Activated CD4-positive, alpha-beta memory T cell treated with anti-CD3 and anti-CD28 coated beads for 36 hours (primary cell): ENCODE measurements at regions not wholly inside any gene's neighbourhood (a gene's known extent, or its start where the extent isn't known, plus 50 kb on each side); places are given as distances from the start of the nearest gene placed in this dataset.

Experiments used
- CTCF ChIA-PET: fragments of 350-600 bp; sonication (Branson Sonifier 250); formaldehyde crosslinking; loops from one replicate; lab custom pipeline; 2021; ENCODE audit warnings: antibody characterized with exemption, inconsistent platforms; lab: Charles Lee
- POLR2A ChIA-PET: fragments of 350-600 bp; sonication (Branson Sonifier 250); formaldehyde crosslinking; loops from one replicate; lab custom pipeline; 2021; ENCODE audit warnings: antibody characterized with exemption; lab: Charles Lee
- DNase-seq: peaks from one replicate; pipeline ENCODE4 v3.0.0-alpha.2; 2020
- H3K27ac Mint-ChIP-seq: one replicate; pipeline ENCODE4 v1.8.0; 2021; ENCODE audit warnings: mixed read lengths
- H3K27me3 Mint-ChIP-seq: one replicate; pipeline ENCODE4 v1.8.0; 2021; ENCODE audit warnings: mixed read lengths
- H3K36me3 Mint-ChIP-seq: one replicate; pipeline ENCODE4 v1.8.0; 2021; ENCODE audit warnings: mixed read lengths
- H3K4me1 Mint-ChIP-seq: one replicate; pipeline ENCODE4 v1.8.0; 2021; ENCODE audit warnings: low read depth, mixed read lengths
- H3K4me3 Mint-ChIP-seq: one replicate; pipeline ENCODE4 v1.8.0; 2021; ENCODE audit warnings: mild to moderate bottlenecking, mixed read lengths
- H3K9me3 Mint-ChIP-seq: one replicate; pipeline ENCODE4 v1.8.0; 2021; ENCODE audit warnings: mixed read lengths
- intact Hi-C: fragments of 100-400 bp; cut with micrococcal nuclease; formaldehyde crosslinking; loops from one replicate; pipeline ENCODE4 v1.15.1; 2023

DNA sequence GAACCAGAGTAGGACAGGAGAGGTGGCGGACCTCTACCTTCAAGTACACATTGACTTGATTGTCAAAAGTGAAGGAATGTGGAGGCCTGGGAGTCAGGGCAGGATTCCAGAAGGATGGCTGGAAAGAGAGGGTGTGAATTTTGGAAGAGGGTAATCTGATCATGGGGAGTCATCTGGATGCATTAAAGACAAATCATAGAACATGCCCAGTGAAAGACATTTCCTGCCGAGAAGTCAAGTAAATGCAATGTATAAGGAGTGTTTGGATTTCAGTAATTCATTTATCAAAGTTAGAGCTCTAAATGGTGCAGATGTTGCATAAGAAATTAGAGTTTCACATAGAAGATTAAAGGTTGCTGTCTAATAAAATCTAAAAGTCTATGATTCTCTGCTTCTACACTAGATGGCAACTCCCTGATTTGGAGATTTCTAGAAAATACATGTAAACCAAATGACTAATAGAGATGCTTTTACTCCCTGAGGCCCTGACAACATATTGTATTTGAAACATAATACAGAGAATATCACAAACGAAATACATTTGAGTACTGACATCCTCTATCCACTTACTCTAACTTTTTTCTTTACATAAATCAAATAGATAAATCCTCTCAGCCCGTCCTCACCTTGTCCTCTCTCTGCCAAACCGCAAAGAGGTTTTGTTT is 91.3 kb downstream of the KCNA5 start:
- H3K4me3 Mint-ChIP-seq = no peak overlapping the region
- intact Hi-C loops = no loop called here
- peaks cover 29% of the 10 kb centered on the region for H3K27me3 Mint-ChIP-seq
- CTCF ChIA-PET = interaction anchor here (0.5 kb wide), 1 partner anchor 143 kb away, joined by 3 read pairs; no protein-coding TSS in a partner anchor
- no peaks in the 10 kb centered on the region for H3K36me3 Mint-ChIP-seq
- POLR2A ChIA-PET = no interaction called here
- no peaks in the 10 kb centered on the region for H3K9me3 Mint-ChIP-seq
- no peak for DNase-seq
- no peaks in the 10 kb centered on the region for H3K4me1 Mint-ChIP-seq
- H3K27ac Mint-ChIP-seq = no peak overlapping the region

DNA sequence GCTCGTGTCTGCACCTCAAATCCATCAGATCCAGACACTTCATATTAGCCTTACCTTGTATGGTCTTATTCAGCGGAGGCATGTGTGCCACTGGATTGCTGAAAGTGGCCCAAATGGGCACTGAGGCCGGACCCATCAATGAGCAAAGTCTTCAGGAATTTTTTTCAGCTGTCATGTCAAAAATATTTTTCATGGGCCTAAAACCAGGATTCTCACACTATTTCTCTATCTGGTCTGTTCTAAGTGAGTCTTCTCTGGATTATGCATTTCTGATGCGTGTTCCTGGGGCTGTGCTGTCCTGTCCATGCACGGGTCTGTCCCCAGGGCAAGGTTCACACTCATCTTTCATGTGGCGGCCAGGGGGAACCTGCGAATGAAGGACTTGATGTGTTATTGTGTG is 94.6 kb downstream of the KCNA5 start:
- ChIA-PET POLR2A (no interaction called here), CTCF (no interaction called here)
- Mint-ChIP-seq H3K9me3 (no peaks in the 10 kb centered on the region), H3K4me3 (no peak overlapping the region), H3K27ac (no peak overlapping the region), H3K4me1 (no peaks in the 10 kb centered on the region), H3K27me3 (peaks cover 22% of the 10 kb centered on the region), H3K36me3 (no peaks in the 10 kb centered on the region)
- intact Hi-C loops = no loop called here
- no peak for DNase-seq

DNA sequence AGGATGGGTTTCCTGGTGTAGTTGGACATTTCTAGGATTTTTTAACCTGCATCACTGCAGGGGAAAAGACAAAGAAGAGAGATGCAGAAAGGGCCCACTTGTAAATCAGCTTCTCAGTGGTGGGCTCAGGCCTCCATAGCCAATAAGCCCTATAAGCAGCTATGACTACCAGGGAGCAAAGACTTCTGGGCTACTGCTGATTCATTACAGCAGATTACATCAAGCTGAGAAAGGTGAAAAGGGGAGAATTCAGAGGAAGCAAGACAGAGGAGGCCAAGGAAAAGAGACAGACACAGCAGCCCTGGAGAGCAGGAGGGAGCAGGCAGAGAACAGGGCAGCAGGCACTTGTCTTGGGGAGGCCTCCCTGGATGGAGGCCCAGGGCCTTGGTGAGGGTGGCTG is 95.2 kb downstream of the KCNA5 start:
- Mint-ChIP-seq H3K4me1 (no peaks in the 10 kb centered on the region), H3K4me3 (no peak overlapping the region), H3K36me3 (no peaks in the 10 kb centered on the region), H3K27me3 (peaks cover 22% of the 10 kb centered on the region), H3K9me3 (no peaks in the 10 kb centered on the region), H3K27ac (no peak overlapping the region)
- POLR2A ChIA-PET = no interaction called here
- no peak for DNase-seq
- CTCF ChIA-PET = no interaction called here
- intact Hi-C loops = no loop called here

DNA sequence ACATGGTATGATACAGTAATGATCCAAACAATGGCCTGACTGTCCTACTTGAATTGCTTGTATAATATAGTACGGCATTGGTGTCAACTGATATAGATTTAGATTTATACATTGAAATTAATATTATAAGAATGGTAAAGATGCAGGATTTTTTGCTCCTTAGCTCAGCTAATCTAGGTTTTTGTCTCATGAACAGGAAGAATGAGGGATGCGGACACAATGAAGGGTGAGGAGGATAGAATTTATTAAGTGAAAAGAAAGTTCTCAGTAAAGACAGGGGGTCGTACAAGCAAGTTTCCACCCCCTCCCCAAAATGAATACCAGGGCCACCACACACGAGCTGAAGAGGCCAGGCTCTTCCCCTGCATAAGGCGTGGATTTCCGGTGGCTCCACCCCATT is 96.1 kb downstream of the KCNA5 start:
- intact Hi-C loops = no loop called here

DNA sequence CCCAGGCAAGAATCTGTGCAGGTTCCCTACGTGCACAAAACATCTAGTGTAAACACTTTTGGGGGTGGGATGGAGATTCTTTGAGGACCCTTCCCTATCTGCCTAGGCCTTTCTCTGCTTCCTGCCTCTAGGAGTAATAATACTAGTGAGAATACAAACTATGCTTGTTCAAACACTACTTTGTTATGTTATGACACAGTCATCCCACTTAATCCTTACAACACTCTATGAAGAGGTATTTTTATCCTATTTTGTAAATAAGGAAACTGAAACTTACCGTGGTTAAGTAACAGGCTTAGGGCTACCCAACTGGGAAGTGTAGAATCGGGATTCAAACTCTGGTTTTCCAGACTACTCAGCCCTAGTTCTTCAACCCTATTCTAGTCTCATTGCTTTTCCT is 96.5 kb downstream of the KCNA5 start:
- Mint-ChIP-seq H3K4me3 (no peak overlapping the region), H3K27me3 (peaks cover 15% of the 10 kb centered on the region)
- intact Hi-C loops = no loop called here

More for the DNA sequence above, 96.1 kb downstream of the KCNA5 start:
- Mint-ChIP-seq H3K9me3 (no peaks in the 10 kb centered on the region), H3K27me3 (peaks cover 17% of the 10 kb centered on the region), H3K4me1 (no peaks in the 10 kb centered on the region), H3K27ac (no peak overlapping the region), H3K36me3 (no peaks in the 10 kb centered on the region), H3K4me3 (no peak overlapping the region)
- no peak for DNase-seq
- ChIA-PET POLR2A (no interaction called here), CTCF (no interaction called here)

DNA sequence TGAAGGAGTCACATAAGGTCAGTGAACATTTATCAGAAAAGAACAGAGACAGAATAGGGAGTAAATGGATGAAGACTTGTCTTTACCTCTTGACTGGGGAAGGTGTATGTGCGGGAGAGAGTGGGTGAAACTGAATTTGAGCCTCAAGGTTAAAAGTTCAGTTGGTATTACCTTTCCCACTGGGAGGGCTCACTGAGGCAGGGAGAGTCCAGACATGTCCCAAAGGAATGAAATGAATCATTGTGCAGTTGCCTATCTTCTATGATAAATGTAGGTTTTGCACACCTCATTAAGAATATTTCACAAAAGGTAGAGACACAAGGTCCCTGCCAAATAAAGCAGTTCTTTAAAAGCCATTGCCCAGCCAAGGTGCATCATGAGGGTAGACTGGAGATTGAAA is 105.2 kb downstream of the KCNA5 start:
- POLR2A ChIA-PET = no interaction called here
- Mint-ChIP-seq H3K27ac (no peak overlapping the region), H3K4me1 (no peaks in the 10 kb centered on the region), H3K4me3 (no peak overlapping the region), H3K27me3 (peaks cover 12% of the 10 kb centered on the region), H3K36me3 (no peaks in the 10 kb centered on the region), H3K9me3 (no peaks in the 10 kb centered on the region)
- no peak for DNase-seq
- intact Hi-C loops = no loop called here
- CTCF ChIA-PET = no interaction called here

More for the DNA sequence above, 96.5 kb downstream of the KCNA5 start:
- ChIA-PET POLR2A (no interaction called here), CTCF (no interaction called here)
- H3K9me3 Mint-ChIP-seq = no peaks in the 10 kb centered on the region
- H3K27ac Mint-ChIP-seq = no peak overlapping the region
- H3K36me3 Mint-ChIP-seq = no peaks in the 10 kb centered on the region
- no peaks in the 10 kb centered on the region for H3K4me1 Mint-ChIP-seq
- DNase-seq = no peak

DNA sequence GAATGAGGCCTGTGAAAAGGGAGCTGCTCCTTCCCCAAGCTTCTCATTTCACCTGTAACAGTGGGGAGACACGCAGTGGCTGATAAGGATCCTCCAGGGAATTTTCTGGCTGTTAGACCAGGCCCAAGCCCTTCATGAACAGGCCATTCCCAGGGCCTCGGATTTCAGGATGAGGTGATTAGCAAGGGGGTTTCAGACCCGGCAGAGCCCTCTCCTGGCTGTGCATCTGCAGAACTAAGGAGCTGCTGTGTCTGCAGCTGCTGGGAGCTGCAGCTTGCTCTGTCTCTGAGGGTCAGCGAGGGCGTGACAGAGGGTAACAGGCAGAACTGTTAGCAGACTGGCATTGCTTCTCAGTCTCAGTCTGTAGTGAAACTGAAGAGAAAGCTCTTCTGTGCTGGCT is 110.4 kb downstream of the KCNA5 start:
- no peak overlapping the region for H3K4me3 Mint-ChIP-seq
- DNase-seq = no peak
- no peaks in the 10 kb centered on the region for H3K9me3 Mint-ChIP-seq
- intact Hi-C loops = no loop called here
- POLR2A ChIA-PET = no interaction called here
- peaks cover 8% of the 10 kb centered on the region for H3K27me3 Mint-ChIP-seq
- no peaks in the 10 kb centered on the region for H3K36me3 Mint-ChIP-seq
- CTCF ChIA-PET = no interaction called here
- no peak overlapping the region for H3K27ac Mint-ChIP-seq
- no peaks in the 10 kb centered on the region for H3K4me1 Mint-ChIP-seq

DNA sequence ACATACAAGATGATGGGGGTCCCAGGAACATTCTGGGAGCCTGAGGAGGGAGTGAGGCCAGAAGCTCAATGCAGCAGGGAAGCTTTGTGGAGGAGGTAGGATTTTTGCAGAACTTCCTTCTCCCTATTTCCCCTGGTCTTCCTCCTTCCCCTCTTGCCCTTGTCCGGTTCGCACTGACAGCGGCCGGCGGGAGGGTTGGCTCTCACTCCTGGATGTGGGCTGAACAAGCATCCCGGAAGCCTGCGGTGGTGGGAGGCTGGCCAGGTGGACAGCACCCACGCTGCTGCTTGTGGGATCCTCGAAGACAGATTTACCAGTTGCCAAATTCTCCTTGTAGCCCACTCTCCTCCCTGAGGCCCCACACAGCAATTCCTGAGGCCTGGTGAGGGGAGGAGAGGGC is 112.2 kb downstream of the KCNA5 start:
- DNase-seq = no peak

DNA sequence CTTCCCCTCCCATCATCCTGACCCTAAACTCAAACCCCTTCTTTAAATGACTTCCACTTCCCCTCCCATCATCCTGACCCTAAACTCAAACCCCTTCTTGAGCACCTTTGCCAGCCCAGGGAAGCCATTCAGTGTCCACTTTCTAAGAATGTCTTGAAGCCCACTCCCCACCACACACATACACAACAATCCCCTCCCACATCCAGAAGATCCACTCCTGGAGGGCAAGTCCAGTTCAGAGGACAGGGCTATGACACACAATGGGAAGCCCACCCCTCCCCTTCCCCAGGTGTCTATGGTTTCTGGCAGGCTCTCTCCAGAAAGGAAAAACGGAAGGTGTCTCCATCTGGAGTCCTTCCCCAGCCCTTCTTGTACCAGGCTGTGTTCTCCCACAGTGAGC is 117.1 kb downstream of the KCNA5 start:
- DNase-seq = no peak
- ChIA-PET CTCF (no interaction called here), POLR2A (no interaction called here)
- H3K36me3 Mint-ChIP-seq = no peaks in the 10 kb centered on the region
- no peak overlapping the region for H3K27ac Mint-ChIP-seq
- intact Hi-C loops = no loop called here
- H3K27me3 Mint-ChIP-seq = peaks cover 5% of the 10 kb centered on the region
- no peaks in the 10 kb centered on the region for H3K9me3 Mint-ChIP-seq
- no peak overlapping the region for H3K4me3 Mint-ChIP-seq
- H3K4me1 Mint-ChIP-seq = no peaks in the 10 kb centered on the region

More for the DNA sequence above, 112.2 kb downstream of the KCNA5 start:
- POLR2A ChIA-PET = no interaction called here
- Mint-ChIP-seq H3K27me3 (peaks cover 6% of the 10 kb centered on the region), H3K9me3 (no peaks in the 10 kb centered on the region), H3K27ac (no peak overlapping the region), H3K4me3 (no peak overlapping the region), H3K4me1 (no peaks in the 10 kb centered on the region), H3K36me3 (no peaks in the 10 kb centered on the region)
- intact Hi-C loops = no loop called here
- CTCF ChIA-PET = no interaction called here

DNA sequence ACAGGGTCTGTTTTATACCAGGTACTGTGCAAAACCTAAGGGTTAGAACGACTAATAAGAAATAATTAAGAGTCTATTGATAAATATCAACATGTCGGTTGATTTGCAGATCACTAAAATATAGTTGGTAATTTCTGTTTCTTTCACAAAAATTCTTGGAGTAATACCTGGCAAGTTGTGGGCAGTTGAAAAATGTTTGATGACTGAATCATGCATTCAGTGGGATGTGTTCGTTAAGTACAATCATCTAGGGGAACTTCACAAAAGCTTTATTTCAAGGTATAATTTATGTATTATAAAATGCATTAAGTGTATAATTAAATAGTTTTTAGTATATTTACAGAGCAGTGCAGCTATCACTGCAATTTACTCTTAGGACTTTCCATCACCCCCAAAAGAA is 120.0 kb downstream of the KCNA5 start:
- peaks cover 5% of the 10 kb centered on the region for H3K27me3 Mint-ChIP-seq
- POLR2A ChIA-PET = no interaction called here

DNA sequence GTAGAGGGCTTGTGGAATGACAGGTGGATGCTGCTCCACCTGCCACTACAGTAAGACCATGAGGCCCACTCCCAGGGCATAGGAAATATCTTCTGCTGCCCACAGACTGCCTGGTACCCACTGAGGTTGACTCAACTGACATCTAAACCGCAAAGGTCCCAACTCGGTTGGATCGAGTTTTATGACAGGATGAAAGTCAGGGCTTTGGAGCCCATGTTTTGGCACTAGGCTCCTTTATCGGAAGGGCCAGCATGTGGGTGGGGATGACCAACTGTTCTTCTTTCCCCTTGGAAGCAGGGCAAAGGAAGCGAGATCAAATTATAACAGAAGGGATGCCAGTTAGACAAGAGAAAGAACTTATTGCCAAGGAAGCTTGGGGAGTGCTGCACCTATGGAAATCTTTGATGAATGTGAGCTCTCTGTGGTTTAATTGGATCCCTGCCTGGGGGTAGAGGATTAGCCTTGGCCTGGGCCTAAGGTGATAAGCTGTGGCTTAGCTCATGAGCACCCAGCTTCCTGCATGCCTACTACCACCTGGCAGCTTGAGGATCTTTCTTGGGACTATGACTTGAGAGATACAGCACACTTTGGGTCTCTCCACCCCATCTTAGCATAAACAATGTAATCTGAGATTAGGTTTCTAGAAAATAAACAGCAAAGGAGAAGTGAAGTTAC is 121.8 kb downstream of the KCNA5 start:
- intact Hi-C loops = no loop called here
- H3K36me3 Mint-ChIP-seq = no peaks in the 10 kb centered on the region
- H3K4me3 Mint-ChIP-seq = no peak overlapping the region
- CTCF ChIA-PET = no interaction called here
- DNase-seq = no peak
- POLR2A ChIA-PET = no interaction called here
- peaks cover 7% of the 10 kb centered on the region for H3K27me3 Mint-ChIP-seq
- H3K4me1 Mint-ChIP-seq = no peaks in the 10 kb centered on the region
- no peak overlapping the region for H3K27ac Mint-ChIP-seq
- no peaks in the 10 kb centered on the region for H3K9me3 Mint-ChIP-seq

More for the DNA sequence above, 120.0 kb downstream of the KCNA5 start:
- no peak for DNase-seq
- intact Hi-C loops = no loop called here
- Mint-ChIP-seq H3K36me3 (no peaks in the 10 kb centered on the region), H3K27ac (no peak overlapping the region), H3K4me3 (no peak overlapping the region), H3K4me1 (no peaks in the 10 kb centered on the region), H3K9me3 (no peaks in the 10 kb centered on the region)
- CTCF ChIA-PET = no interaction called here

DNA sequence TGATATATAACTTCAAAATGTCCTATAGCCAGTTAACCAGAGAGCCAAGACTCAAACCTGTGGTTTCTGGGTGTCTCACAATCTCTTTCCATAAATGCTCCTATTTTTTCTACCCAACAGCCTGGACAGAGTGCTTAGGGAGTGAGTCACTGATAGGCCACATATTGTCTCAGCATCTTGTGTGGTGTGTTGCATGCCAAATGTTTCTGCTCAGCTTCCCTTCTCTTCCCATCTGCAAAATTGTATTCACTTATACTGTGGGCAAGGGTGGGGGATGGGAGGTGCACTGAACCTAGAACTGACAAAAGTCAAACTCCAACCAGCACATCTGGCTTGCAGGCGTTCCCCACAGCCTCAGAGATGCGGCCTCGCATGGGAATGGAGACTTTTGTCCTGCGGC is 123.3 kb downstream of the KCNA5 start:
- H3K36me3 Mint-ChIP-seq = no peaks in the 10 kb centered on the region
- no peak overlapping the region for H3K27ac Mint-ChIP-seq
- no peaks in the 10 kb centered on the region for H3K9me3 Mint-ChIP-seq
- POLR2A ChIA-PET = no interaction called here
- intact Hi-C loops = no loop called here
- no peaks in the 10 kb centered on the region for H3K4me1 Mint-ChIP-seq
- CTCF ChIA-PET = no interaction called here
- peaks cover 6% of the 10 kb centered on the region for H3K27me3 Mint-ChIP-seq
- no peak for DNase-seq
- no peak overlapping the region for H3K4me3 Mint-ChIP-seq

DNA sequence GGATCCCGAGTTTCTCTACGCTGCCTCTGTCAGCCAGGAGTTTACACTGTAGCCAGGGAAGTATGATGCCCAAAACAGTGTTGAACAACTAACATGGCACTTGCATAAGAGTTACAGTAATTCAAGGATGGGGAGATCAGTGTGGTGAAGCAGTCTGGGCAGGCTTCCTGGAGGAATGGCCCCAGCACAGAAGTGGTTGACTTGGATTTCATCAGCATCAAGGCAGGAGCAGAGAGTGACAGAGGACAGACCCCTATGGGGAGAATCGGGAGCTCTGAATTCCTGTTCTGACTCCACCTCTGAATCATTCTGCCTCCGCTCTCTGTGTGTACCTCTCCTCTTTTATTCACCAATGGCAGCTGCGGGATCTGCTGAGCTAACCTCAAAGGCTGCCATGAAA is 124.5 kb downstream of the KCNA5 start:
- no peak for DNase-seq
- POLR2A ChIA-PET = no interaction called here
- intact Hi-C loops = no loop called here
- H3K36me3 Mint-ChIP-seq = no peaks in the 10 kb centered on the region
- H3K4me1 Mint-ChIP-seq = no peaks in the 10 kb centered on the region
- H3K27me3 Mint-ChIP-seq = peaks cover 10% of the 10 kb centered on the region
- CTCF ChIA-PET = no interaction called here
- H3K27ac Mint-ChIP-seq = no peak overlapping the region
- H3K4me3 Mint-ChIP-seq = no peak overlapping the region
- no peaks in the 10 kb centered on the region for H3K9me3 Mint-ChIP-seq
